Upper lobe of left lung (tissue), 4 donors: ENCODE measurements at regions not wholly inside any gene's neighbourhood (a gene's known extent, or its start where the extent isn't known, plus 50 kb on each side); places are given as distances from the start of the nearest gene placed in this dataset.

ENCODE experiments used
- POLR2A ChIP-seq, 4 donors: fragments of 450-650 bp; IDR thresholded peaks; one replicate each; pipeline ENCODE4 v1.5.1; 2016 to 2017; ENCODE audit warnings: antibody characterized with exemption in 4 of 4, mild to moderate bottlenecking in 2 of 4
- TF ChIP-seq, protein P1 (sequence below), 6 experiments: fragments of 450-650 bp in 4 of 6; fragments of 200-600 bp in 2 of 6; sonication (generic) in 2 of 6; IDR thresholded peaks; one replicate each; pipeline ENCODE4 v1.5.1; 2016 to 2019; ENCODE audit warnings: antibody characterized with exemption in 6 of 6

DNA sequence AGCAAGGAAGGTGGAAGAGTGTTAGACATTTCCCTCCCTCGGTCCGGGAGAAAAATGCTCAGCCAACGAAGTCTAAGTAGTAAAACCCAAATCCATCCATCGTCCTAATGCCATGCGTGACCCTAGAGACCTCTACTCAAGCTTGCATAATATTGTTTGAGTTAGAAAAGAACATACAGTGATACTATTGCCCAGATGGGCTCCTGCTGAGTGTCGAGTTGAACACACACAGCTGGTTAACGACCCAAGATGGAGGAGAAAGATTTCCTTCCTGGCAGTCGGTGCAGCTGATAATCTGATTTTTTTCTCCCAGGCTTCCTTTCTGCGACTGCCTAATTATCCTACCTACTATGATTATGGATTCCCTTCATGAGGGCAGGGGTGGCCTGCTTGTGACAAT lies 164.4 kb upstream of the KCNG1 start:
- TF ChIP-seq, protein P1, sequence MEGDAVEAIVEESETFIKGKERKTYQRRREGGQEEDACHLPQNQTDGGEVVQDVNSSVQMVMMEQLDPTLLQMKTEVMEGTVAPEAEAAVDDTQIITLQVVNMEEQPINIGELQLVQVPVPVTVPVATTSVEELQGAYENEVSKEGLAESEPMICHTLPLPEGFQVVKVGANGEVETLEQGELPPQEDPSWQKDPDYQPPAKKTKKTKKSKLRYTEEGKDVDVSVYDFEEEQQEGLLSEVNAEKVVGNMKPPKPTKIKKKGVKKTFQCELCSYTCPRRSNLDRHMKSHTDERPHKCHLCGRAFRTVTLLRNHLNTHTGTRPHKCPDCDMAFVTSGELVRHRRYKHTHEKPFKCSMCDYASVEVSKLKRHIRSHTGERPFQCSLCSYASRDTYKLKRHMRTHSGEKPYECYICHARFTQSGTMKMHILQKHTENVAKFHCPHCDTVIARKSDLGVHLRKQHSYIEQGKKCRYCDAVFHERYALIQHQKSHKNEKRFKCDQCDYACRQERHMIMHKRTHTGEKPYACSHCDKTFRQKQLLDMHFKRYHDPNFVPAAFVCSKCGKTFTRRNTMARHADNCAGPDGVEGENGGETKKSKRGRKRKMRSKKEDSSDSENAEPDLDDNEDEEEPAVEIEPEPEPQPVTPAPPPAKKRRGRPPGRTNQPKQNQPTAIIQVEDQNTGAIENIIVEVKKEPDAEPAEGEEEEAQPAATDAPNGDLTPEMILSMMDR (IDR thresholded peaks at IDR 0.05) = no peak
- TF ChIP-seq POLR2A (IDR thresholded peaks at IDR 0.05) = no peak
